PC-9 (cell line): ENCODE measurements at regions not wholly inside any gene's neighbourhood (a gene's known extent, or its start where the extent isn't known, plus 50 kb on each side); places are given as distances from the start of the nearest gene placed in this dataset.

Experiments used
- BruUV-seq: library from RNA; stranded (reverse); fragments of 400-500 nt; replicated peaks from 2 replicates; lab custom pipeline; 2021; lab: Mats Ljungman, UMichigan
- CTCF ChIA-PET: fragments of 300-600 bp; sonication (Branson Sonifier 250); formaldehyde crosslinking; loops from one replicate; lab custom pipeline; 2022; ENCODE audit warnings: antibody characterized with exemption; lab: Charles Lee
- POLR2A ChIA-PET: fragments of 300-600 bp; sonication (Branson Sonifier 250); formaldehyde crosslinking; loops from one replicate; lab custom pipeline; 2022; ENCODE audit warnings: antibody characterized with exemption; ENCODE audit not compliant: unreplicated experiment; lab: Charles Lee
- DNase-seq, 2 experiments: peaks; one replicate each; pipeline versions ENCODE4 v3.0.0 to v3.0.0-alpha.2; 2015 to 2022; ENCODE audit warnings: mixed read lengths in 1 of 2
- H2AFZ ChIP-seq: fragments of 200-600 bp; sonication (generic); 2 replicates; pipeline ENCODE4 v1.8.1; 2017; ENCODE audit warnings: antibody characterized with exemption
- H3F3A ChIP-seq: fragments of 200-600 bp; sonication (generic); 2 replicates; pipeline ENCODE4 v1.8.1; 2017; ENCODE audit warnings: antibody characterized with exemption, mild to moderate bottlenecking, low read depth; ENCODE audit not compliant: insufficient read depth
- H3K27ac ChIP-seq: fragments of 200-600 bp; sonication (generic); 2 replicates; pipeline ENCODE4 v1.6.1; 2016; ENCODE audit warnings: mixed run types
- H3K27me3 ChIP-seq: fragments of 200-600 bp; sonication (generic); 2 replicates; pipeline ENCODE4 v1.6.1; 2016; ENCODE audit warnings: low read depth, mixed run types; ENCODE audit not compliant: insufficient read depth
- H3K36me3 ChIP-seq: fragments of 200-600 bp; sonication (generic); 2 replicates; pipeline ENCODE4 v1.6.1; 2016; ENCODE audit warnings: low read depth, mixed run types
- H3K4me1 ChIP-seq: fragments of 200-600 bp; sonication (generic); replicated peaks from 2 replicates; pipeline ENCODE4 v1.6.1; 2016; ENCODE audit warnings: mixed run types; ENCODE audit not compliant: insufficient read depth
- H3K4me2 ChIP-seq: fragments of 200-600 bp; sonication (generic); 2 replicates; pipeline ENCODE4 v1.6.1; 2017; ENCODE audit warnings: mixed run types
- H3K4me3 ChIP-seq: fragments of 200-600 bp; sonication (generic); 2 replicates; pipeline ENCODE4 v1.6.1; 2016; ENCODE audit warnings: mixed run types
- H3K79me2 ChIP-seq: fragments of 200-600 bp; sonication (generic); 2 replicates; pipeline ENCODE4 v1.6.1; 2017; ENCODE audit warnings: low read depth, mixed run types
- H3K9me2 ChIP-seq: fragments of 200-600 bp; sonication (generic); 2 replicates; pipeline ENCODE4 v1.8.1; 2017; ENCODE audit warnings: mild to moderate bottlenecking; ENCODE audit not compliant: insufficient read depth
- H3K9me3 ChIP-seq: fragments of 200-600 bp; sonication (generic); 2 replicates; pipeline ENCODE4 v1.8.1; 2016; ENCODE audit warnings: low read depth; ENCODE audit not compliant: insufficient read depth
- H4K20me1 ChIP-seq: fragments of 200-600 bp; sonication (generic); 2 replicates; pipeline ENCODE4 v1.8.1; 2017; ENCODE audit not compliant: insufficient read depth
- CTCF ChIP-seq: fragments of 200-600 bp; sonication (generic); conservative IDR thresholded peaks from 2 replicates; pipeline ENCODE4 v1.6.1; 2017; ENCODE audit warnings: mixed run types, antibody characterized with exemption, mild to moderate bottlenecking, moderate library complexity
- EZH2 ChIP-seq: fragments of 200-600 bp; sonication (generic); IDR thresholded peaks from 2 replicates; pipeline ENCODE4 v1.8.0; 2017; ENCODE audit warnings: antibody characterized with exemption, low read depth
- intact Hi-C: fragments of 100-400 bp; cut with micrococcal nuclease; formaldehyde crosslinking; loops from one replicate; pipeline ENCODE4 v1.10.0; 2022; ENCODE audit not compliant: unreplicated experiment

GRCh38 chr5:2442496-2443354, 308.8 kb downstream of the IRX2 start:
- DNase-seq = no peak
- H3K79me2 ChIP-seq = no peaks in the 10 kb centered on the region
- no peaks in the 10 kb centered on the region for H3K36me3 ChIP-seq
- no peaks in the 10 kb centered on the region for H3F3A ChIP-seq
- H3K27ac ChIP-seq = no peak overlapping the region
- no peak overlapping the region for H3K4me3 ChIP-seq
- no peaks in the 10 kb centered on the region for H3K9me3 ChIP-seq
- ChIA-PET CTCF (no interaction called here), POLR2A (no interaction called here)
- no peak overlapping the region for H2AFZ ChIP-seq
- H4K20me1 ChIP-seq = no peaks in the 10 kb centered on the region
- H3K4me2 ChIP-seq = no peak overlapping the region
- TF ChIP-seq EZH2 = no peak
- TF ChIP-seq CTCF = no peak
- H3K9me2 ChIP-seq = no peaks in the 10 kb centered on the region
- intact Hi-C loops = no loop called here
- no peaks in the 10 kb centered on the region for H3K4me1 ChIP-seq
- H3K27me3 ChIP-seq = peaks cover 71% of the 10 kb centered on the region
- no TSS peak for BruUV-seq

GRCh38 chr5:2441495-2442180, 309.8 kb downstream of the IRX2 start:
- Histone ChIP-seq H3K4me3 (no peak overlapping the region), H3K79me2 (no peaks in the 10 kb centered on the region), H2AFZ (no peak overlapping the region), H3K36me3 (no peaks in the 10 kb centered on the region), H3K4me2 (no peak overlapping the region), H3K27ac (no peak overlapping the region), H3F3A (no peaks in the 10 kb centered on the region), H3K9me3 (no peaks in the 10 kb centered on the region), H3K9me2 (no peaks in the 10 kb centered on the region), H3K27me3 (peaks cover 65% of the 10 kb centered on the region), H4K20me1 (no peaks in the 10 kb centered on the region), H3K4me1 (no peaks in the 10 kb centered on the region)
- no TSS peak for BruUV-seq
- CTCF ChIA-PET = no interaction called here
- POLR2A ChIA-PET = no interaction called here
- no peak for DNase-seq
- intact Hi-C loops = no loop called here
- TF ChIP-seq CTCF (no peak), EZH2 (no peak)

- no peaks in the 10 kb centered on the region for H3K79me2 ChIP-seq
- intact Hi-C loops = no loop called here
- TF ChIP-seq EZH2 (no peak), CTCF (no peak)
- ChIA-PET CTCF (no interaction called here), POLR2A (no interaction called here)
- H2AFZ ChIP-seq = no peak overlapping the region
- no peaks in the 10 kb centered on the region for H3K9me2 ChIP-seq
- H3K4me2 ChIP-seq = no peak overlapping the region
- no peak for DNase-seq
- no peak overlapping the region for H3K4me3 ChIP-seq
- H3K4me1 ChIP-seq = no peaks in the 10 kb centered on the region
- H3K36me3 ChIP-seq = no peaks in the 10 kb centered on the region
- H3F3A ChIP-seq = no peaks in the 10 kb centered on the region
- no peaks in the 10 kb centered on the region for H3K9me3 ChIP-seq
- BruUV-seq = no TSS peak
- no peaks in the 10 kb centered on the region for H4K20me1 ChIP-seq
- no peak overlapping the region for H3K27ac ChIP-seq
- H3K27me3 ChIP-seq = peaks cover 67% of the 10 kb centered on the region
These were observed 311.9 kb downstream of the IRX2 start for GRCh38 chr5:2439608-2440007.
